SU-DHL-6 (cell line): ENCODE measurements at regions not wholly inside any gene's neighbourhood (a gene's known extent, or its start where the extent isn't known, plus 50 kb on each side); places are given as distances from the start of the nearest gene placed in this dataset.

Source experiments
- CTCF ChIP-seq: fragments of 200-600 bp; sonication (generic); IDR thresholded peaks from one replicate; pipeline ENCODE4 v1.5.1; 2017; ENCODE audit warnings: antibody characterized with exemption, mild to moderate bottlenecking, low read length, moderate library complexity; ENCODE audit not compliant: insufficient read depth, poor library complexity, severe bottlenecking
- EZH2phosphoT487 ChIP-seq: fragments of 200-600 bp; sonication (generic), shearing (Covaris generic); conservative IDR thresholded peaks from 2 replicates; pipeline ENCODE4 v1.6.1; 2018; ENCODE audit warnings: mild to moderate bottlenecking, antibody characterized with exemption, low read length, moderate library complexity, mixed read lengths

DNA sequence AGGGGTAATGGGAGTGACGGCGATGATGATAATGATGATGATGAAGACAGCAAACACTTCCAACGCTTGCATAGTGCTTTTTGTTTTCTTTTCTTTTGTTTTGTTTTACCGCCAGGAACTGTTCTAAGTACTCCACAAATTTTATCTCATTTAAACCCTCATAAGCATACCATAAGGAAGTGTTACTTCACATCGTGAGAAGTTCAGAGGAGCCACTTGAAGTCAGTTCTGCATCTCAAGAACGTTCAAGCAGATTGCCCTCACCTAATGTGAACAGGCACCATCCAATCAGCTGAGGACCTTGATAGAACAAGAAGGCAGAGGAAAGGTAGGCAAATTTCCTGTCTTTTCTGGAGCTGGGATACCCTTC lies 104.1 kb downstream of the LSM3 start:
- TF ChIP-seq CTCF, result no peak
- no peak for TF ChIP-seq EZH2phosphoT487
